ENCODE measurements at regions not wholly inside any gene's neighbourhood (a gene's known extent, or its start where the extent isn't known, plus 50 kb on each side); places are given as distances from the start of the nearest gene placed in this dataset.

DNA sequence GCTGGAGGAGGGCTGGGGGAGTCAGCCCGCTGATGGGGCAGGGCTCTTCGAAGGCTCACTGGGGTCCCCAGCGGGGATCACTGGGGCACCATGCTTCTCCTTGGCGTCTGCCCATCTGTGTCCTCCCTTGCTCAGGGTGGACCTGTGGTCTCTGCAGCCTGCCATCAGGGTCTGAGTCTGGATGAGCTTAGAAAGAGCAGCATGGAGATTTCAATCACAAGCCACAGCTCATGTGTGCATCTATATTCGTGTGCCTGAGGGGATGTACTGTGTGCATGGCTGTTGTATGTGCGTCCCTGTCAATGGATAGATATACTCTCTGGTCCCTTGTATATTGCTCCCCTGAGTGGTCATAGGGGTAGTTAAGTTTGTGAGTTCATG lies 126.6 kb upstream of the SDK2 start (continued):
- TF ChIP-seq, protein P1, sequence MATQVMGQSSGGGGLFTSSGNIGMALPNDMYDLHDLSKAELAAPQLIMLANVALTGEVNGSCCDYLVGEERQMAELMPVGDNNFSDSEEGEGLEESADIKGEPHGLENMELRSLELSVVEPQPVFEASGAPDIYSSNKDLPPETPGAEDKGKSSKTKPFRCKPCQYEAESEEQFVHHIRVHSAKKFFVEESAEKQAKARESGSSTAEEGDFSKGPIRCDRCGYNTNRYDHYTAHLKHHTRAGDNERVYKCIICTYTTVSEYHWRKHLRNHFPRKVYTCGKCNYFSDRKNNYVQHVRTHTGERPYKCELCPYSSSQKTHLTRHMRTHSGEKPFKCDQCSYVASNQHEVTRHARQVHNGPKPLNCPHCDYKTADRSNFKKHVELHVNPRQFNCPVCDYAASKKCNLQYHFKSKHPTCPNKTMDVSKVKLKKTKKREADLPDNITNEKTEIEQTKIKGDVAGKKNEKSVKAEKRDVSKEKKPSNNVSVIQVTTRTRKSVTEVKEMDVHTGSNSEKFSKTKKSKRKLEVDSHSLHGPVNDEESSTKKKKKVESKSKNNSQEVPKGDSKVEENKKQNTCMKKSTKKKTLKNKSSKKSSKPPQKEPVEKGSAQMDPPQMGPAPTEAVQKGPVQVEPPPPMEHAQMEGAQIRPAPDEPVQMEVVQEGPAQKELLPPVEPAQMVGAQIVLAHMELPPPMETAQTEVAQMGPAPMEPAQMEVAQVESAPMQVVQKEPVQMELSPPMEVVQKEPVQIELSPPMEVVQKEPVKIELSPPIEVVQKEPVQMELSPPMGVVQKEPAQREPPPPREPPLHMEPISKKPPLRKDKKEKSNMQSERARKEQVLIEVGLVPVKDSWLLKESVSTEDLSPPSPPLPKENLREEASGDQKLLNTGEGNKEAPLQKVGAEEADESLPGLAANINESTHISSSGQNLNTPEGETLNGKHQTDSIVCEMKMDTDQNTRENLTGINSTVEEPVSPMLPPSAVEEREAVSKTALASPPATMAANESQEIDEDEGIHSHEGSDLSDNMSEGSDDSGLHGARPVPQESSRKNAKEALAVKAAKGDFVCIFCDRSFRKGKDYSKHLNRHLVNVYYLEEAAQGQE (IDR thresholded peaks at IDR 0.05; ENCODE audit: low read depth) = no peak
- TF ChIP-seq SIN3A (IDR thresholded peaks at IDR 0.05; ENCODE audit: low read depth) (no peak), TCF7L2 (IDR thresholded peaks at IDR 0.05; ENCODE audit: borderline replicate concordance, extremely low read depth, insufficient read depth, insufficient read length) (no peak), CBX3 (IDR thresholded peaks at IDR 0.05; ENCODE audit: low read depth) (no peak)
- TF ChIP-seq, protein P2, sequence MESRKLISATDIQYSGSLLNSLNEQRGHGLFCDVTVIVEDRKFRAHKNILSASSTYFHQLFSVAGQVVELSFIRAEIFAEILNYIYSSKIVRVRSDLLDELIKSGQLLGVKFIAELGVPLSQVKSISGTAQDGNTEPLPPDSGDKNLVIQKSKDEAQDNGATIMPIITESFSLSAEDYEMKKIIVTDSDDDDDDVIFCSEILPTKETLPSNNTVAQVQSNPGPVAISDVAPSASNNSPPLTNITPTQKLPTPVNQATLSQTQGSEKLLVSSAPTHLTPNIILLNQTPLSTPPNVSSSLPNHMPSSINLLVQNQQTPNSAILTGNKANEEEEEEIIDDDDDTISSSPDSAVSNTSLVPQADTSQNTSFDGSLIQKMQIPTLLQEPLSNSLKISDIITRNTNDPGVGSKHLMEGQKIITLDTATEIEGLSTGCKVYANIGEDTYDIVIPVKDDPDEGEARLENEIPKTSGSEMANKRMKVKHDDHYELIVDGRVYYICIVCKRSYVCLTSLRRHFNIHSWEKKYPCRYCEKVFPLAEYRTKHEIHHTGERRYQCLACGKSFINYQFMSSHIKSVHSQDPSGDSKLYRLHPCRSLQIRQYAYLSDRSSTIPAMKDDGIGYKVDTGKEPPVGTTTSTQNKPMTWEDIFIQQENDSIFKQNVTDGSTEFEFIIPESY (IDR thresholded peaks at IDR 0.05; ENCODE audit: extremely low read depth, insufficient replicate concordance, low read length) = no peak

DNA sequence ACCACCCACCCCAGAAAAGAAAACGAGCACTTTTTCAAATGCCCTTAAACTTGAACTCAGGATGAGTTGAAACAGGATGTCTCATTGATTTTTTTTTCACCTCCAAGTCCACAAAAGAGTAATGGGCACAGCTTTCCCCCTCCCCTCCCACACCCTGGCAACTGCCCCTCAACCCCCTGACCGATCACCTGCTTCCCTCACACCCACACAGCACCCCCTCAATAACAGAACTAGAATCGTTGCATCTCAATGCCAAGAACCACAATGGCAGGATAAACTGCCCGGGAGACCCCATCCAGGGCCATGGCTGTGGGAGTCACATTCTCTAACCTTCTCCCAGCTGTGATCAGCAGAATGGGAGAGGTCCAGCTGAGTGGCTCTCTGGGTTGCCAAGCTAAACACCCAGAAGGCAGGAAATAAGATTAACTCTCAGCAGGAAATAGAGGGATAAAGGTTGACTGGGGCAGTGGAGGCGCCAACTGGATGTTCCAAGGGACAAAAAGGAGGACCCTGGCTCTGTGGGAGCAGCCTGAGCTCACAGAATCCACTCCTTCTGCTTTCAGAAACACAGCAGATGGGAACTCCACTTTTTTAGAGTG lies 128.0 kb upstream of the SDK2 start:
- peaks cover 73% of the 10 kb centered on the region for H3K27me3 ChIP-seq (ENCODE audit: insufficient read depth, low read length)
- H2AFZ ChIP-seq (ENCODE audit: low read depth, low read length, poor library complexity, severe bottlenecking) = no peak overlapping the region
- H3K27ac ChIP-seq (ENCODE audit: low read depth, low read length) = no peak overlapping the region
- H4K20me1 ChIP-seq (ENCODE audit: insufficient read depth) = no peaks in the 10 kb centered on the region
- H3K4me3 ChIP-seq (replicated peaks in 1 of 2; ENCODE audit: low read depth in 1 of 2, low read length in 2 of 2) = no peak overlapping the region
- H3K36me3 ChIP-seq (ENCODE audit: control insufficient read depth in 1 of 2, insufficient read depth in 2 of 2, low read length in 2 of 2) = no peaks in the 10 kb centered on the region
- ATAC-seq (no peak), DNase-seq (ENCODE audit: low read depth, low spot score) (no peak)
- RAD21 ChIA-PET (ENCODE audit: low non-redundant PET in 1 of 2, low total read pairs in 2 of 2, uncharacterized antibody in 2 of 2, unreplicated experiment in 2 of 2) = no interaction called here
- no peaks in the 10 kb centered on the region for H3K9me2 ChIP-seq (ENCODE audit: insufficient read depth)
- BruUV-seq (replicated peaks) = no TSS peak
- peaks cover 7 to 9% of the 10 kb centered on the region in 2 experiments for H3K4me1 ChIP-seq (ENCODE audit: control insufficient read depth in 1 of 2, insufficient read depth in 2 of 2, low read length in 2 of 2)
- no peak for TF ChIP-seq SIN3A (IDR thresholded peaks at IDR 0.05; ENCODE audit: low read depth)
- intact Hi-C loops (cut with micrococcal nuclease) = no loop called here
- no peak overlapping the region for H3K9ac ChIP-seq (ENCODE audit: low read length)
- no peak overlapping the region for H3K4me2 ChIP-seq (ENCODE audit: low read length)
- H3K9me3 ChIP-seq (ENCODE audit: control insufficient read depth in 1 of 2, insufficient read depth in 1 of 2, low read depth in 1 of 2, low read length in 2 of 2) = no peaks in the 10 kb centered on the region
- CTCF ChIA-PET = no interaction called here
- POLR2A ChIA-PET = no interaction called here
- no peaks in the 10 kb centered on the region for H3K79me2 ChIP-seq (ENCODE audit: insufficient read depth, low read length)

All from HCT116 (cell line).